Hepatocyte (in vitro differentiated cells): ENCODE measurements at regions not wholly inside any gene's neighbourhood (a gene's known extent, or its start where the extent isn't known, plus 50 kb on each side); places are given as distances from the start of the nearest gene placed in this dataset.

Source experiments
- DNase-seq: peaks from one replicate; pipeline ENCODE4 v3.0.0-alpha.2; 2016; ENCODE audit warnings: low spot score
- H2AFZ ChIP-seq: fragments of 200-600 bp; sonication (generic); 2 replicates; pipeline ENCODE4 v1.6.0; 2016; ENCODE audit warnings: antibody characterized with exemption, mild to moderate bottlenecking
- H3K27ac ChIP-seq: fragments of 200-600 bp; sonication (generic); 2 replicates; pipeline ENCODE4 v1.5.1; 2016; ENCODE audit warnings: mild to moderate bottlenecking
- H3K27me3 ChIP-seq: fragments of 200-600 bp; sonication (generic); 2 replicates; pipeline ENCODE4 v1.6.1; 2016
- H3K36me3 ChIP-seq: fragments of 200-600 bp; sonication (generic); replicated peaks from 2 replicates; pipeline ENCODE4 v1.5.1; 2016; ENCODE audit warnings: low read depth; ENCODE audit not compliant: insufficient read depth
- H3K4me1 ChIP-seq: fragments of 200-600 bp; sonication (generic); 2 replicates; pipeline ENCODE4 v1.5.1; 2016; ENCODE audit warnings: mild to moderate bottlenecking, moderate library complexity; ENCODE audit not compliant: insufficient read depth
- H3K4me2 ChIP-seq: fragments of 200-600 bp; sonication (generic); 2 replicates; pipeline ENCODE4 v1.6.0; 2016
- H3K4me3 ChIP-seq: fragments of 200-600 bp; sonication (generic); 2 replicates; pipeline ENCODE4 v1.5.1; 2016; ENCODE audit warnings: mild to moderate bottlenecking
- H3K79me2 ChIP-seq: fragments of 200-600 bp; sonication (generic); 2 replicates; pipeline ENCODE4 v1.6.0; 2017; ENCODE audit warnings: mild to moderate bottlenecking
- H3K9me2 ChIP-seq: fragments of 200-600 bp; sonication (generic); replicated peaks from 2 replicates; pipeline ENCODE4 v1.6.0; 2017; ENCODE audit warnings: mild to moderate bottlenecking; ENCODE audit not compliant: insufficient read depth
- H3K9me3 ChIP-seq: fragments of 200-600 bp; sonication (generic); 2 replicates; pipeline ENCODE4 v1.5.1; 2016; ENCODE audit warnings: low read depth, mild to moderate bottlenecking
- H4K20me1 ChIP-seq: fragments of 200-600 bp; sonication (generic); 2 replicates; pipeline ENCODE4 v1.6.0; 2016; ENCODE audit warnings: mild to moderate bottlenecking; ENCODE audit not compliant: insufficient read depth, poor library complexity, severe bottlenecking
- EZH2 ChIP-seq: fragments of 200-600 bp; sonication (generic); IDR thresholded peaks from 2 replicates; pipeline ENCODE4 v1.6.1; 2016; ENCODE audit warnings: antibody characterized with exemption, mild to moderate bottlenecking, borderline replicate concordance
- EZH2phosphoT487 ChIP-seq: fragments of 200-600 bp; sonication (generic); IDR thresholded peaks from one replicate; pipeline ENCODE4 v1.6.1; 2018; ENCODE audit warnings: antibody characterized with exemption, mild to moderate bottlenecking, low read depth, moderate library complexity; ENCODE audit not compliant: unreplicated experiment, severe bottlenecking
- WGBS: methylation state at CpG from one replicate; pipeline ENCODE4 v1.1.6; 2016; ENCODE audit warnings: low lambda C conversion rate; ENCODE audit errors: missing lambda C conversion rate; 5-methylcytosine and 5-hydroxymethylcytosine counted together
- TF ChIP-seq, protein P1 (sequence below): fragments of 200-600 bp; sonication (generic); IDR thresholded peaks from 2 replicates; pipeline ENCODE4 v1.5.1; 2016; ENCODE audit warnings: antibody characterized with exemption, mild to moderate bottlenecking; ENCODE audit not compliant: poor library complexity

DNA sequence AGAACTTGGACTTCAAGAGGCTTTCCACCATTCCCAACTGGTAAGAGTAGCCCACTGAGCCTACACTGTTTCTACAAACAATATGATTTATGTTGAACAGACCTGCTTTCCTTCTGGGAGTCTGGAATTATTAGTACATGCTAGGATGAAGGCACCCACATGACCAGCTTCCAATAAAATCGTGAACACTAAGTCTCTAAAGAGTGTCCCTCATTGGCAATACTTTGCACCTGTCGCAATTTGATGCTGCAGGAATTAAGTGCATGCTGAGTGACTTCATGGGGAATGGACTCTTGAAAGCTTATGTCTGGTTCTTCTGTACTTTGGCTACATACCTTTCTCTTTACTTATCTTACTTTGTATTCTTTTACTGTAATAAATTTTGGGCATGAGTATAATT lies 305.2 kb upstream of the GHITM start:
- H3K79me2 ChIP-seq: no peaks in the 10 kb centered on the region
- no peaks in the 10 kb centered on the region for H3K27me3 ChIP-seq
- H3K36me3 ChIP-seq: no peaks in the 10 kb centered on the region
- 72% methylated on average over 2 of the region's 2 CpGs for WGBS
- no peak for DNase-seq
- no peak overlapping the region for H3K4me3 ChIP-seq
- H4K20me1 ChIP-seq: no peaks in the 10 kb centered on the region
- H3K4me2 ChIP-seq: no peak overlapping the region
- no peaks in the 10 kb centered on the region for H3K9me2 ChIP-seq
- H2AFZ ChIP-seq: no peak overlapping the region
- H3K27ac ChIP-seq: no peak overlapping the region
- TF ChIP-seq EZH2phosphoT487: no peak
- no peak for TF ChIP-seq EZH2
- TF ChIP-seq, protein P1, sequence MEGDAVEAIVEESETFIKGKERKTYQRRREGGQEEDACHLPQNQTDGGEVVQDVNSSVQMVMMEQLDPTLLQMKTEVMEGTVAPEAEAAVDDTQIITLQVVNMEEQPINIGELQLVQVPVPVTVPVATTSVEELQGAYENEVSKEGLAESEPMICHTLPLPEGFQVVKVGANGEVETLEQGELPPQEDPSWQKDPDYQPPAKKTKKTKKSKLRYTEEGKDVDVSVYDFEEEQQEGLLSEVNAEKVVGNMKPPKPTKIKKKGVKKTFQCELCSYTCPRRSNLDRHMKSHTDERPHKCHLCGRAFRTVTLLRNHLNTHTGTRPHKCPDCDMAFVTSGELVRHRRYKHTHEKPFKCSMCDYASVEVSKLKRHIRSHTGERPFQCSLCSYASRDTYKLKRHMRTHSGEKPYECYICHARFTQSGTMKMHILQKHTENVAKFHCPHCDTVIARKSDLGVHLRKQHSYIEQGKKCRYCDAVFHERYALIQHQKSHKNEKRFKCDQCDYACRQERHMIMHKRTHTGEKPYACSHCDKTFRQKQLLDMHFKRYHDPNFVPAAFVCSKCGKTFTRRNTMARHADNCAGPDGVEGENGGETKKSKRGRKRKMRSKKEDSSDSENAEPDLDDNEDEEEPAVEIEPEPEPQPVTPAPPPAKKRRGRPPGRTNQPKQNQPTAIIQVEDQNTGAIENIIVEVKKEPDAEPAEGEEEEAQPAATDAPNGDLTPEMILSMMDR: no peak
- H3K9me3 ChIP-seq: no peaks in the 10 kb centered on the region
- H3K4me1 ChIP-seq: no peaks in the 10 kb centered on the region

DNA sequence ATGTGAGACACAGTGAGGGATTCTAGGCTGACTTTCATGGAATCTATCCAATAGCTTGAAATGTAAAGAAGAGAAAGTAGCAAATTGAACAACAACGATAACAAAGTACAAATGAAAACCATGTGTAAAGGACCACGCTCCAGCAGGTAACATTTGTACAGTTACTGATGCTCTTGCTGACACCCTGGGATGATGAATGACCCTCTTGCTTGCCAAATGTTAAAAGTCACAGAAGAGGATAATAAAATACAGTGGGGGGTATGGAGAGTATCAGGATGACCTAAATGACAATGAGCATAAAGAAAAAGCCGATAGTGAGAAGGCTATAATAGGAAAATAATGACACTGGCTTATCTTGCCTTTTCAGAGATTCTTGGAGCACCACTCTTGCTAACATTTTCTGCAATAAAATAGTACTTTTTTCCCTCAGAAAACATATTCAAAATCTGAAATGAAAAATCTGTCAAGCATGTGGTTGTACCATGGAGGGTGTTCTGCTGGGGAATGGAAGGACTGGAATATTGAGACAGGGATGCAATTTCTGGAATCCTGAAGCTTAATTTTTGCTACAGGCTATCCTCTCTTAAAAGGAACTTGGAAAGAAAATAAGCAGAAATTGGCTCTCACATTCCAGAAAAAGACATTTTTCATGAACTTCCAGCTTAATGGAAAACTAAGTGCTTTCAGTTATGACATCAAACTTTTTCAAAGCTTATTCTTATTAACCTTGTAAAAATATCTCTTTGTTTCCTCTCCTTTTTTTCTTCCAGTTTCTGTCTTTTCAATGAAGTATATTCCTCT lies 303.2 kb upstream of the GHITM start:
- H3K27ac ChIP-seq: no peak overlapping the region
- H3K4me1 ChIP-seq: no peaks in the 10 kb centered on the region
- H4K20me1 ChIP-seq: no peaks in the 10 kb centered on the region
- no peaks in the 10 kb centered on the region for H3K9me2 ChIP-seq
- no peak overlapping the region for H2AFZ ChIP-seq
- no peaks in the 10 kb centered on the region for H3K27me3 ChIP-seq
- no peak overlapping the region for H3K4me2 ChIP-seq
- no peak overlapping the region for H3K4me3 ChIP-seq
- 77% methylated on average over 3 of the region's 3 CpGs for WGBS
- no peak for TF ChIP-seq EZH2phosphoT487
- TF ChIP-seq EZH2: no peak
- TF ChIP-seq, protein P1: no peak
- no peaks in the 10 kb centered on the region for H3K79me2 ChIP-seq
- DNase-seq: no peak
- H3K36me3 ChIP-seq: no peaks in the 10 kb centered on the region
- H3K9me3 ChIP-seq: no peaks in the 10 kb centered on the region

DNA sequence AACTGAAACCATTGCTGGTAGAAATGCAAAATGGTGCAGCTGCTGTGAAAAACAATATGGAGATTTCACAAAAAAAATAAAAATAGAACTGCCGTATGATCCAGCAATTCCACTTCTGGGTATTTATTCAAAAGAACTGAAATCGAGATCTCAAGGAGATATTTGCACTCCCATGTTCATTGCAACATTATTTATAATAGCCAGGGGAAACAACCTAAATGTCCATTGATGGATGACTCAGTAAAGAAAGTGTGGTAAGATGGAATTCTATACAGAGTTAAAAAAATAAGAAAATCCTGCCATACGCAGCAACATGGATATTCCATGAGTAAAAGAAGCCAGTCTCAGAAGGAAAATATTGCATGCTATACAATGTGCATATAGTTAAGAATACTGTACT lies 290.6 kb upstream of the GHITM start:
- H3K9me2 ChIP-seq: no peaks in the 10 kb centered on the region
- no peaks in the 10 kb centered on the region for H3K27me3 ChIP-seq
- 81% methylated on average over 3 of the region's 3 CpGs for whole genome bisulfite sequencing

More for the DNA sequence above, 290.6 kb upstream of the GHITM start:
- H4K20me1 ChIP-seq: no peaks in the 10 kb centered on the region
- H3K4me2 ChIP-seq: no peak overlapping the region
- no peak for DNase-seq
- TF ChIP-seq, protein P1: no peak
- TF ChIP-seq EZH2 (no peak), EZH2phosphoT487 (no peak)
- H3K79me2 ChIP-seq: no peaks in the 10 kb centered on the region
- H3K36me3 ChIP-seq: no peaks in the 10 kb centered on the region
- no peak overlapping the region for H2AFZ ChIP-seq
- H3K9me3 ChIP-seq: no peaks in the 10 kb centered on the region
- no peak overlapping the region for H3K27ac ChIP-seq
- no peaks in the 10 kb centered on the region for H3K4me1 ChIP-seq
- no peak overlapping the region for H3K4me3 ChIP-seq
